ENCODE measurements at regions not wholly inside any gene's neighbourhood (a gene's known extent, or its start where the extent isn't known, plus 50 kb on each side); places are given as distances from the start of the nearest gene placed in this dataset.
A peak's percentile ranks its signal among the peaks of the same experiment; 100 is the strongest.

GRCh38 chr4:163606896-163607691 lies 112.6 kb downstream of the TMA16 start:
- Mint-ChIP-seq H3K9me3 (no peaks in the 10 kb centered on the region), H3K27ac (peak overlapping the region; percentile 84 to 95 (median 94)), H3K4me3 (peak overlapping the region; percentile 58 to 91), H3K4me1 (peaks cover 76% of the 10 kb centered on the region), H3K36me3 (peaks cover 50 to 69% of the 10 kb centered on the region in 2 donors), H3K27me3 (ENCODE audit: low read depth in 3 of 3) (no peaks in the 10 kb centered on the region)
- H4K20me1 ChIP-seq (ENCODE audit: insufficient read depth, low read length), result peaks cover 88% of the 10 kb centered on the region
- H3K4me1 ChIP-seq (ENCODE audit: control insufficient read depth in 1 of 2, insufficient read depth in 2 of 2, low read length in 2 of 2), result peaks cover 71 to 82% of the 10 kb centered on the region in 2 donors
- peak overlapping the region; percentile 23 to 100 (median 89) for H3K4me3 ChIP-seq (replicated peaks in 1 of 3; ENCODE audit: low read depth in 2 of 3, low read length in 3 of 3)
- H3K79me2 ChIP-seq (ENCODE audit: insufficient read depth, low read length), result peaks cover 99% of the 10 kb centered on the region
- peak overlapping the region in 1 of 2 donors; percentile 86 for H3K27ac ChIP-seq (ENCODE audit: low read depth in 1 of 2, low read length in 2 of 2)
- H3K27me3 ChIP-seq (ENCODE audit: control insufficient read depth in 2 of 2, insufficient read depth in 2 of 2, low read length in 2 of 2), result no peaks in the 10 kb centered on the region
- TF ChIP-seq, protein P1, sequence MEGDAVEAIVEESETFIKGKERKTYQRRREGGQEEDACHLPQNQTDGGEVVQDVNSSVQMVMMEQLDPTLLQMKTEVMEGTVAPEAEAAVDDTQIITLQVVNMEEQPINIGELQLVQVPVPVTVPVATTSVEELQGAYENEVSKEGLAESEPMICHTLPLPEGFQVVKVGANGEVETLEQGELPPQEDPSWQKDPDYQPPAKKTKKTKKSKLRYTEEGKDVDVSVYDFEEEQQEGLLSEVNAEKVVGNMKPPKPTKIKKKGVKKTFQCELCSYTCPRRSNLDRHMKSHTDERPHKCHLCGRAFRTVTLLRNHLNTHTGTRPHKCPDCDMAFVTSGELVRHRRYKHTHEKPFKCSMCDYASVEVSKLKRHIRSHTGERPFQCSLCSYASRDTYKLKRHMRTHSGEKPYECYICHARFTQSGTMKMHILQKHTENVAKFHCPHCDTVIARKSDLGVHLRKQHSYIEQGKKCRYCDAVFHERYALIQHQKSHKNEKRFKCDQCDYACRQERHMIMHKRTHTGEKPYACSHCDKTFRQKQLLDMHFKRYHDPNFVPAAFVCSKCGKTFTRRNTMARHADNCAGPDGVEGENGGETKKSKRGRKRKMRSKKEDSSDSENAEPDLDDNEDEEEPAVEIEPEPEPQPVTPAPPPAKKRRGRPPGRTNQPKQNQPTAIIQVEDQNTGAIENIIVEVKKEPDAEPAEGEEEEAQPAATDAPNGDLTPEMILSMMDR (IDR thresholded peaks at IDR 0.05), result no peak
- peak overlapping the region; percentile 30 for H3K9ac ChIP-seq (ENCODE audit: insufficient read depth, low read length, poor library complexity, severe bottlenecking)
- H3K9me3 ChIP-seq (replicated peaks in 1 of 2; ENCODE audit: control insufficient read depth in 1 of 2, insufficient read depth in 1 of 2, low read length in 2 of 2), result no peaks in the 10 kb centered on the region
- peak; percentile 54 to 85 (median 79) for DNase-seq
- H3K36me3 ChIP-seq (replicated peaks in 1 of 2; ENCODE audit: control insufficient read depth in 1 of 2, insufficient read depth in 2 of 2, low read length in 2 of 2), result peaks cover 5 to 34% of the 10 kb centered on the region in 2 donors
- H3K4me2 ChIP-seq (replicated peaks; ENCODE audit: extremely low read depth, low read length, poor library complexity, severe bottlenecking), result peak overlapping the region; percentile 95
- no CpG with 5 or more reads among the region's 2 CpGs for WGBS (ENCODE audit: insufficient coverage)
- intact Hi-C loops (cut with micrococcal nuclease), result no loop called here
- H2AFZ ChIP-seq (ENCODE audit: insufficient read depth, low read depth, low read length, poor library complexity, severe bottlenecking), result no peak overlapping the region

DNA sequence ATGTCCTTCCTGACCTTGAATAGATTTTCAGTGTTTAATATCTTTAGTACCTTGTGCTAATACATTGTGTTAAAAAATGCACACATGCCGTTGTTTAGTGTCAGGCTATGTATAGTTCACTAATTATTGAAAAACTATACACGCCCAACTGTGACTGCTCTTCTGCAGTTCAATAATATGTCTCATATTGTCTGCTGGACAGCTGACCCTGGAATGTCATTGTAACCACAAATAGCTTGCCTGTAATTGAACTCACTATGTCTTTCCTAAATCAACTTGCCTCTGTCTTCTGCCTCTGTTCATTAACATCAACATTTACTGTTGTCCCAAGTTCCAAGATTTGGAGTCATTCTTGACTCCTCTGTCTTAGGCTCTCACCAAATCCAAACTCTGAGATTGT lies 114.5 kb downstream of the TMA16 start:
- H3K4me1 ChIP-seq (ENCODE audit: control insufficient read depth in 1 of 2, insufficient read depth in 2 of 2, low read length in 2 of 2), result peaks cover 54 to 73% of the 10 kb centered on the region in 2 donors
- peaks cover 65% of the 10 kb centered on the region for H3K4me1 Mint-ChIP-seq
- peaks cover 0 to 3% (median 0%) of the 10 kb centered on the region in 3 donors for H3K27me3 Mint-ChIP-seq (ENCODE audit: low read depth in 3 of 3)
- H3K4me3 ChIP-seq (replicated peaks in 1 of 3; ENCODE audit: low read depth in 2 of 3, low read length in 3 of 3), result peak overlapping the region; percentile 87 to 100 (median 89)
- no peaks in the 10 kb centered on the region for H3K9me3 ChIP-seq (replicated peaks in 1 of 2; ENCODE audit: control insufficient read depth in 1 of 2, insufficient read depth in 1 of 2, low read length in 2 of 2)
- intact Hi-C loops (cut with micrococcal nuclease), result no loop called here
- H3K4me2 ChIP-seq (replicated peaks; ENCODE audit: extremely low read depth, low read length, poor library complexity, severe bottlenecking), result peak overlapping the region; percentile 95
- H2AFZ ChIP-seq (ENCODE audit: insufficient read depth, low read depth, low read length, poor library complexity, severe bottlenecking), result no peak overlapping the region
- H3K9me3 Mint-ChIP-seq, result no peaks in the 10 kb centered on the region
- TF ChIP-seq, protein P1 (IDR thresholded peaks at IDR 0.05), result no peak
- peaks cover 36 to 58% of the 10 kb centered on the region in 2 donors for H3K36me3 Mint-ChIP-seq
- no peak for DNase-seq
- H3K9ac ChIP-seq (ENCODE audit: insufficient read depth, low read length, poor library complexity, severe bottlenecking), result peak overlapping the region; percentile 4
- 67% methylated on average over 1 of the region's 2 CpGs for WGBS (ENCODE audit: insufficient coverage)
- peak overlapping the region in 1 of 2 donors; percentile 86 for H3K27ac ChIP-seq (ENCODE audit: low read depth in 1 of 2, low read length in 2 of 2)
- H4K20me1 ChIP-seq (ENCODE audit: insufficient read depth, low read length), result peaks cover 69% of the 10 kb centered on the region
- H3K79me2 ChIP-seq (ENCODE audit: insufficient read depth, low read length), result peaks cover 95% of the 10 kb centered on the region
- peak overlapping the region; percentile 58 to 91 for H3K4me3 Mint-ChIP-seq
- peaks cover 5 to 18% of the 10 kb centered on the region in 2 donors for H3K36me3 ChIP-seq (replicated peaks in 1 of 2; ENCODE audit: control insufficient read depth in 1 of 2, insufficient read depth in 2 of 2, low read length in 2 of 2)
- no peaks in the 10 kb centered on the region for H3K27me3 ChIP-seq (ENCODE audit: control insufficient read depth in 2 of 2, insufficient read depth in 2 of 2, low read length in 2 of 2)
- H3K27ac Mint-ChIP-seq, result peak overlapping the region; percentile 43 to 92 (median 70)

All from CD14-positive monocyte (primary cell).